ENCODE measurements at regions not wholly inside any gene's neighbourhood (a gene's known extent, or its start where the extent isn't known, plus 50 kb on each side); places are given as distances from the start of the nearest gene placed in this dataset.

DNA sequence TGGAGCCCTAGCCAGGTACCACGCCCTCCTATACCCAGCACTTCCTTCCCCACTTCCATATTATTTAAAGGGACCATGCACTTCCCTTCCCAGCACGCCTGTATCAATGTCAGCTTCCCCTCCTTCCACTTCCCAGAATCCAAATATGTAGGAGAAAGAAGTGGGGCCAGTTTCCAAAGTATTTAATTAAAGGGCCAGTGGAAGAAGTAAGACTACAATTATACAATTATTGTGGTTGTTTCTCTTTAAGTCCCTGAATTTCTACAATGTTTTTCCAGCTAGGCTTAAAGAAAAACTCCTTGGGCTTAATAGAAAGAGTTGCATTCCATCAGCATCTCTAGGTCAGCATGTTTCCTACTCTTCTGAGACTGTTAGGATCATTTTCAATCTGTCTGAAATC, 515.8 kb downstream of the PREX1 start:
- TF ChIP-seq, protein P1, sequence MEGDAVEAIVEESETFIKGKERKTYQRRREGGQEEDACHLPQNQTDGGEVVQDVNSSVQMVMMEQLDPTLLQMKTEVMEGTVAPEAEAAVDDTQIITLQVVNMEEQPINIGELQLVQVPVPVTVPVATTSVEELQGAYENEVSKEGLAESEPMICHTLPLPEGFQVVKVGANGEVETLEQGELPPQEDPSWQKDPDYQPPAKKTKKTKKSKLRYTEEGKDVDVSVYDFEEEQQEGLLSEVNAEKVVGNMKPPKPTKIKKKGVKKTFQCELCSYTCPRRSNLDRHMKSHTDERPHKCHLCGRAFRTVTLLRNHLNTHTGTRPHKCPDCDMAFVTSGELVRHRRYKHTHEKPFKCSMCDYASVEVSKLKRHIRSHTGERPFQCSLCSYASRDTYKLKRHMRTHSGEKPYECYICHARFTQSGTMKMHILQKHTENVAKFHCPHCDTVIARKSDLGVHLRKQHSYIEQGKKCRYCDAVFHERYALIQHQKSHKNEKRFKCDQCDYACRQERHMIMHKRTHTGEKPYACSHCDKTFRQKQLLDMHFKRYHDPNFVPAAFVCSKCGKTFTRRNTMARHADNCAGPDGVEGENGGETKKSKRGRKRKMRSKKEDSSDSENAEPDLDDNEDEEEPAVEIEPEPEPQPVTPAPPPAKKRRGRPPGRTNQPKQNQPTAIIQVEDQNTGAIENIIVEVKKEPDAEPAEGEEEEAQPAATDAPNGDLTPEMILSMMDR (IDR thresholded peaks at IDR 0.05; ENCODE audit: low read depth, low read length, poor library complexity, severe bottlenecking), result no peak
- no peak for TF ChIP-seq EZH2phosphoT487 (IDR thresholded peaks at IDR 0.05; ENCODE audit: borderline replicate concordance, low read length)
- no peaks in the 10 kb centered on the region for H3K36me3 ChIP-seq (ENCODE audit: control insufficient read depth, low read length)

DNA sequence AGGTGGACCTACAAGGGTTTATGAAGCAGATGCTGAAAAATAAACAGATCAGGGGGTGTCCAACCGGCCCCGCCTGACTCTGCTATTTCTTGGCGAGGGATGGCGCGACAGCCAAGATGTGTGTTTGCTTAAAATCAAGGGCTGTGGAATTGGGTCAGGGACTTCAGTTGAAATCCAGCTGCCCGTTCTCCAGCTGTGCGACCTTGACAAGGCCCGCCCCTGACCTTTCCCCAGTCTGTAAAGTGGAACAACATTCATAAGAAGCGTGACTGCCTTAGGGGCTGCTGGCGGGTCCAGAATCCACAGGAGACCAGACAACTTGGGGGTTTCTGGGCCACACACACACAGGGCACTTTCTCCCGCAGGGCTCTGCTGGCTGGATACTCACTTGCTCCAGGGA, 517.5 kb downstream of the PREX1 start:
- Histone ChIP-seq H3K79me2 (ENCODE audit: control insufficient read depth, low read length) (no peaks in the 10 kb centered on the region), H3K9me2 (replicated peaks; ENCODE audit: control insufficient read depth, low read length) (no peaks in the 10 kb centered on the region), H3K36me3 (ENCODE audit: control insufficient read depth, low read length) (no peaks in the 10 kb centered on the region), H3K4me1 (ENCODE audit: control insufficient read depth, low read length) (no peaks in the 10 kb centered on the region), H4K20me1 (ENCODE audit: control insufficient read depth, insufficient read depth, low read depth, low read length) (no peaks in the 10 kb centered on the region), H3K4me3 (ENCODE audit: low read length) (no peak overlapping the region), H3K27ac (ENCODE audit: low read depth, low read length) (no peak overlapping the region), H3K27me3 (ENCODE audit: control insufficient read depth, low read length) (peaks cover 2% of the 10 kb centered on the region; the same call in 1 of the 2 replicates), H3F3A (ENCODE audit: control insufficient read depth, insufficient read depth) (no peaks in the 10 kb centered on the region), H3K4me2 (ENCODE audit: low read length) (no peak overlapping the region), H3K9me3 (ENCODE audit: control insufficient read depth, insufficient read depth, low read length) (no peaks in the 10 kb centered on the region)
- TF ChIP-seq, protein P1 (IDR thresholded peaks at IDR 0.05; ENCODE audit: low read depth, low read length, poor library complexity, severe bottlenecking), result no peak
- TF ChIP-seq EZH2phosphoT487 (IDR thresholded peaks at IDR 0.05; ENCODE audit: borderline replicate concordance, low read length), result no peak

More for the DNA sequence above, 515.8 kb downstream of the PREX1 start:
- Histone ChIP-seq H3K79me2 (ENCODE audit: control insufficient read depth, low read length) (no peaks in the 10 kb centered on the region), H3F3A (ENCODE audit: control insufficient read depth, insufficient read depth) (no peaks in the 10 kb centered on the region), H3K4me3 (ENCODE audit: low read length) (no peak overlapping the region), H3K9me2 (replicated peaks; ENCODE audit: control insufficient read depth, low read length) (no peaks in the 10 kb centered on the region), H3K4me2 (ENCODE audit: low read length) (no peak overlapping the region), H3K27me3 (ENCODE audit: control insufficient read depth, low read length) (no peaks in the 10 kb centered on the region), H3K9me3 (ENCODE audit: control insufficient read depth, insufficient read depth, low read length) (no peaks in the 10 kb centered on the region), H3K4me1 (ENCODE audit: control insufficient read depth, low read length) (no peaks in the 10 kb centered on the region), H4K20me1 (ENCODE audit: control insufficient read depth, insufficient read depth, low read depth, low read length) (no peaks in the 10 kb centered on the region), H3K27ac (ENCODE audit: low read depth, low read length) (no peak overlapping the region)

DNA sequence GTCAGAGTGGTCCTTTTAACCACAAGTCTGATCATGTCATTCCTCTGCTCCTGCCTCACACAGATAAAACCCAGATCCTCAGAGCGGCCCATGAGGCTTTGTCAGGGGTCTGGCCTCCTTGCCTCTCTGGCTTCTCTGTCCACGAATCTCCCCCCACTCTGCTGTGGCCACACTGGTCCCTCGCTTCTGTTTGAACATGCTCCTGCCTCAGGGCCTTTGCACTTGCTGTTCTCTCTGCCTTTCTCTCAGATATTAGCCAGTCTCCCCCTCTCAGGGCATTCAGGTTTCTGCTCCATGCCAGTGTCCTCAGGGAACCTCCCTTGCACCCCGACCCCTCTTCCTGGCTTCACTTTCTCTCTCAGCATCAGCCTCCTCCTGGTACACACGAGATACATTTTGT, 518.5 kb downstream of the PREX1 start:
- TF ChIP-seq, protein P1 (IDR thresholded peaks at IDR 0.05; ENCODE audit: low read depth, low read length, poor library complexity, severe bottlenecking), result no peak
- TF ChIP-seq EZH2phosphoT487 (IDR thresholded peaks at IDR 0.05; ENCODE audit: borderline replicate concordance, low read length), result no peak
- H3K27me3 ChIP-seq (ENCODE audit: control insufficient read depth, low read length), result peaks cover 2% of the 10 kb centered on the region; the same call in 1 of the 2 replicates
- H3K4me1 ChIP-seq (ENCODE audit: control insufficient read depth, low read length), result no peaks in the 10 kb centered on the region
- no peaks in the 10 kb centered on the region for H3K9me3 ChIP-seq (ENCODE audit: control insufficient read depth, insufficient read depth, low read length)
- H4K20me1 ChIP-seq (ENCODE audit: control insufficient read depth, insufficient read depth, low read depth, low read length), result no peaks in the 10 kb centered on the region
- H3K27ac ChIP-seq (ENCODE audit: low read depth, low read length), result no peak overlapping the region
- no peak overlapping the region for H3K4me3 ChIP-seq (ENCODE audit: low read length)
- H3K4me2 ChIP-seq (ENCODE audit: low read length), result no peak overlapping the region
- no peaks in the 10 kb centered on the region for H3K79me2 ChIP-seq (ENCODE audit: control insufficient read depth, low read length)
- H3K9me2 ChIP-seq (replicated peaks; ENCODE audit: control insufficient read depth, low read length), result no peaks in the 10 kb centered on the region
- no peaks in the 10 kb centered on the region for H3F3A ChIP-seq (ENCODE audit: control insufficient read depth, insufficient read depth)
- H3K36me3 ChIP-seq (ENCODE audit: control insufficient read depth, low read length), result no peaks in the 10 kb centered on the region
